ENCODE measurements at regions not wholly inside any gene's neighbourhood (a gene's known extent, or its start where the extent isn't known, plus 50 kb on each side); places are given as distances from the start of the nearest gene placed in this dataset.

- no peak; the same call in none of the 2 replicates for TF ChIP-seq CTCF (conservative IDR thresholded peaks at IDR 0.05; ENCODE audit: low read length)
- TF ChIP-seq EZH2phosphoT487 (IDR thresholded peaks at IDR 0.05; ENCODE audit: borderline replicate concordance, low read depth, low read length) = no peak
Measured at GRCh38 chr18:45213040-45213333, 402.3 kb upstream of the SLC14A2 start.
